CMK (cell line): ENCODE measurements at regions not wholly inside any gene's neighbourhood (a gene's known extent, or its start where the extent isn't known, plus 50 kb on each side); places are given as distances from the start of the nearest gene placed in this dataset.

Source experiments
- DNase-seq: peaks from one replicate; pipeline ENCODE4 v3.0.0-alpha.2; 2010; ENCODE audit warnings: low read depth

- no peak for DNase-seq
These were observed 269.9 kb downstream of the MTRR start for GRCh38 chr5:8138884-8139283.

- DNase-seq: no peak
These were observed 281.8 kb downstream of the MTRR start for GRCh38 chr5:8150791-8151190.

GRCh38 chr5:8156706-8157105, 287.8 kb downstream of the MTRR start:
- no peak for DNase-seq

- DNase-seq: no peak
These were observed 288.4 kb downstream of the MTRR start for GRCh38 chr5:8157320-8157822.

GRCh38 chr5:8176101-8176693, 307.2 kb downstream of the MTRR start:
- no peak for DNase-seq

- DNase-seq: peak; percentile 40
These were observed 315.6 kb downstream of the MTRR start for GRCh38 chr5:8184455-8185063.

GRCh38 chr5:8185852-8186251, 316.9 kb downstream of the MTRR start:
- DNase-seq: no peak

GRCh38 chr5:8188874-8189565, 320.1 kb downstream of the MTRR start:
- DNase-seq: no peak

GRCh38 chr5:8192840-8193239, 323.9 kb downstream of the MTRR start:
- no peak for DNase-seq

GRCh38 chr5:8196061-8196460, 327.1 kb downstream of the MTRR start:
- no peak for DNase-seq

- no peak for DNase-seq
These were observed 339.4 kb downstream of the MTRR start for GRCh38 chr5:8208307-8208706.

GRCh38 chr5:8209500-8209899, 340.6 kb downstream of the MTRR start:
- no peak for DNase-seq

- no peak for DNase-seq
These were observed 344.8 kb downstream of the MTRR start for GRCh38 chr5:8213701-8214240.

GRCh38 chr5:8216921-8217320, 348.0 kb downstream of the MTRR start:
- no peak for DNase-seq

- DNase-seq: no peak
These were observed 357.2 kb downstream of the MTRR start for GRCh38 chr5:8226148-8226547.

GRCh38 chr5:8227112-8227511, 358.2 kb downstream of the MTRR start:
- DNase-seq: no peak

GRCh38 chr5:8229551-8229950, 360.6 kb downstream of the MTRR start:
- DNase-seq: no peak

- DNase-seq: no peak
These were observed 361.9 kb downstream of the MTRR start for GRCh38 chr5:8230868-8231267.

GRCh38 chr5:8233479-8233878, 364.5 kb downstream of the MTRR start:
- DNase-seq: no peak

GRCh38 chr5:8234179-8234770, 365.3 kb downstream of the MTRR start:
- DNase-seq: no peak

- no peak for DNase-seq
These were observed 369.1 kb downstream of the MTRR start for GRCh38 chr5:8238080-8238479.

GRCh38 chr5:8239198-8239597, 370.2 kb downstream of the MTRR start:
- DNase-seq: no peak

GRCh38 chr5:8239646-8240045, 370.7 kb downstream of the MTRR start:
- no peak for DNase-seq
